ENCODE measurements at regions not wholly inside any gene's neighbourhood (a gene's known extent, or its start where the extent isn't known, plus 50 kb on each side); places are given as distances from the start of the nearest gene placed in this dataset.
A peak's percentile ranks its signal among the peaks of the same experiment; 100 is the strongest.

GRCh38 chr11:8841899-8842298 lies 69.1 kb upstream of the AKIP1 start:
- Histone ChIP-seq H3K56ac (ENCODE audit: insufficient read length, low read depth, low read length) (no peak overlapping the region), H3K27ac (ENCODE audit: insufficient read length, low read depth, low read length) (no peak overlapping the region), H2BK120ac (ENCODE audit: low read depth, low read length, poor library complexity, severe bottlenecking) (no peak overlapping the region), H3K14ac (ENCODE audit: insufficient read depth, low read length) (no peak overlapping the region), H2BK5ac (ENCODE audit: insufficient read length, low read length) (no peak overlapping the region), H2AK5ac (ENCODE audit: insufficient read length, low read length) (no peak overlapping the region), H3K27me3 (ENCODE audit: insufficient read depth, low read length) (no peaks in the 10 kb centered on the region), H2BK12ac (ENCODE audit: insufficient read length, low read depth, low read length) (no peak overlapping the region), H3T11ph (ENCODE audit: low read length) (no peak overlapping the region), H3K23ac (ENCODE audit: insufficient read length, low read depth, low read length) (no peak overlapping the region), H3K9me3 (ENCODE audit: control insufficient read depth, low read depth, low read length) (no peaks in the 10 kb centered on the region), H2AFZ (ENCODE audit: low read length) (no peak overlapping the region), H4K8ac (replicated peaks; ENCODE audit: insufficient read length, low read depth, low read length) (no peak overlapping the region), H3K4me2 (ENCODE audit: insufficient read depth, insufficient read length, low read length) (no peak overlapping the region), H4K5ac (ENCODE audit: insufficient read length, low read depth, low read length) (no peak overlapping the region), H2BK15ac (ENCODE audit: low read depth, low read length) (no peak overlapping the region), H3K79me1 (ENCODE audit: insufficient read depth, low read depth, low read length, poor library complexity, severe bottlenecking) (no peaks in the 10 kb centered on the region), H3K4ac (ENCODE audit: low read depth, low read length) (no peak overlapping the region), H3K23me2 (ENCODE audit: insufficient read length, low read depth, low read length, poor library complexity, severe bottlenecking) (no peaks in the 10 kb centered on the region), H3K79me2 (ENCODE audit: insufficient read depth, low read length) (no peaks in the 10 kb centered on the region), H3K9ac (ENCODE audit: extremely low read depth, insufficient read length, low read length) (no peak overlapping the region), H3K18ac (ENCODE audit: insufficient read length, low read depth, low read length) (peak overlapping the region; percentile 44), H3K4me1 (ENCODE audit: insufficient read depth, low read length) (peaks cover 12% of the 10 kb centered on the region; the same call in 1 of the 2 replicates), H4K20me1 (ENCODE audit: control insufficient read depth, insufficient read depth, insufficient read length) (no peaks in the 10 kb centered on the region), H2BK20ac (ENCODE audit: low read depth, low read length, poor library complexity, severe bottlenecking) (no peak overlapping the region), H4K91ac (ENCODE audit: insufficient read length, low read depth, low read length) (no peak overlapping the region)
- no CpG with 5 or more reads among the region's 7 CpGs for whole genome bisulfite sequencing (ENCODE audit: extremely low coverage, insufficient read length, low lambda C conversion rate)
- H3K4me1 Mint-ChIP-seq = peaks cover 44 to 51% of the 10 kb centered on the region in 2 experiments
- peak overlapping the region; percentile 2 to 62 (median 3); a peak in 3 of 7 replicates for H3K27ac Mint-ChIP-seq
- no peaks in the 10 kb centered on the region; a peak in 1 of 5 replicates for H3K9me3 Mint-ChIP-seq
- no peak for TF ChIP-seq CTCF (conservative IDR thresholded peaks at IDR 0.05)
- peaks cover 1% of the 10 kb centered on the region; the same call in 1 of the 2 replicates for H3K27me3 Mint-ChIP-seq (ENCODE audit: low read depth)
- DNase-seq = no peak
- H3K4me3 Mint-ChIP-seq = no peak overlapping the region
- peaks cover 0 to 1% (median 1%) of the 10 kb centered on the region in 3 experiments; a peak in 3 of 7 replicates for H3K36me3 Mint-ChIP-seq (ENCODE audit: insufficient read depth in 1 of 3, low read depth in 3 of 3)

Data from H9 (cell line).